ENCODE measurements at regions not wholly inside any gene's neighbourhood (a gene's known extent, or its start where the extent isn't known, plus 50 kb on each side); places are given as distances from the start of the nearest gene placed in this dataset.
"Not testable (repeated sequence)": the region's sequence is repeated elsewhere in the genome, so short reads cannot be mapped to it uniquely, and the experiment has no call there.

GRCh38 chr4:111283066-111283677 is 660.3 kb upstream of the PITX2 start:
- Histone ChIP-seq H3K4me3 (no peak overlapping the region), H3K9me3 (replicated peaks) (no peaks in the 10 kb centered on the region), H3K27me3 (no peaks in the 10 kb centered on the region), H3K4me1 (no peaks in the 10 kb centered on the region), H3K36me3 (no peaks in the 10 kb centered on the region), H3K27ac (no peak overlapping the region)
- peak; percentile 53 to 77 for DNase-seq

- DNase-seq, result no peak
- H3K9me3 ChIP-seq (replicated peaks), result no peaks in the 10 kb centered on the region
- H3K4me1 ChIP-seq, result no peaks in the 10 kb centered on the region
- H3K27ac ChIP-seq, result no peak overlapping the region
- H3K27me3 ChIP-seq, result no peaks in the 10 kb centered on the region
- H3K36me3 ChIP-seq, result no peaks in the 10 kb centered on the region
- no peak overlapping the region for H3K4me3 ChIP-seq
Measured at GRCh38 chr4:111296466-111296865, 673.6 kb upstream of the PITX2 start.

- Histone ChIP-seq H3K4me3 (no peak overlapping the region), H3K27ac (no peak overlapping the region), H3K27me3 (no peaks in the 10 kb centered on the region), H3K36me3 (no peaks in the 10 kb centered on the region), H3K4me1 (no peaks in the 10 kb centered on the region), H3K9me3 (replicated peaks) (0 out of 2 replicates have a peak, but pooled peaks cover 4% of the 10 kb centered on the region)
- no peak for DNase-seq
Measured at GRCh38 chr4:111303806-111304205, 680.9 kb upstream of the PITX2 start.

- Histone ChIP-seq H3K4me3 (no peak overlapping the region), H3K36me3 (no peaks in the 10 kb centered on the region), H3K9me3 (replicated peaks) (no peaks in the 10 kb centered on the region), H3K27me3 (no peaks in the 10 kb centered on the region), H3K4me1 (peaks cover 14% of the 10 kb centered on the region), H3K27ac (peak overlapping the region; percentile 20)
- peak in 1 of 2 experiments; percentile 6 for DNase-seq
Measured at GRCh38 chr4:111323496-111323895, 700.6 kb upstream of the PITX2 start.

- H3K9me3 ChIP-seq (replicated peaks), result no peaks in the 10 kb centered on the region
- no peak for DNase-seq
- H3K27me3 ChIP-seq, result no peaks in the 10 kb centered on the region
- H3K27ac ChIP-seq, result peak overlapping the region; percentile 20; the same call in 1 of the 2 replicates
- no peaks in the 10 kb centered on the region for H3K36me3 ChIP-seq
- peaks cover 14% of the 10 kb centered on the region for H3K4me1 ChIP-seq
- H3K4me3 ChIP-seq, result no peak overlapping the region
Measured at GRCh38 chr4:111323916-111324315, 701.0 kb upstream of the PITX2 start.

GRCh38 chr4:111326450-111326849 is 703.6 kb upstream of the PITX2 start:
- Histone ChIP-seq H3K4me3 (no peak overlapping the region), H3K27ac (no peak overlapping the region), H3K9me3 (replicated peaks) (no peaks in the 10 kb centered on the region), H3K27me3 (no peaks in the 10 kb centered on the region), H3K36me3 (no peaks in the 10 kb centered on the region), H3K4me1 (peaks cover 14% of the 10 kb centered on the region)
- DNase-seq, result no peak

- Histone ChIP-seq H3K9me3 (replicated peaks) (no peaks in the 10 kb centered on the region), H3K4me1 (no peaks in the 10 kb centered on the region), H3K36me3 (no peaks in the 10 kb centered on the region), H3K27ac (no peak overlapping the region), H3K4me3 (no peak overlapping the region), H3K27me3 (no peaks in the 10 kb centered on the region)
- DNase-seq, result no peak
Measured at GRCh38 chr4:111330786-111331185, 707.9 kb upstream of the PITX2 start.

- Histone ChIP-seq H3K27ac (no peak overlapping the region), H3K27me3 (no peaks in the 10 kb centered on the region), H3K9me3 (replicated peaks) (no peaks in the 10 kb centered on the region), H3K4me3 (no peak overlapping the region), H3K4me1 (no peaks in the 10 kb centered on the region), H3K36me3 (no peaks in the 10 kb centered on the region)
- no peak for DNase-seq
Measured at GRCh38 chr4:111334361-111334760, 711.5 kb upstream of the PITX2 start.

- not testable (repeated sequence) for H3K36me3 ChIP-seq; H3K4me3 ChIP-seq; H3K27ac ChIP-seq; H3K27me3 ChIP-seq; H3K4me1 ChIP-seq; H3K9me3 ChIP-seq (replicated peaks); DNase-seq
Measured at GRCh38 chr4:111337186-111337876, 714.5 kb upstream of the PITX2 start.

GRCh38 chr4:111359602-111360001 is 736.7 kb upstream of the PITX2 start:
- no peak overlapping the region for H3K27ac ChIP-seq
- no peaks in the 10 kb centered on the region for H3K36me3 ChIP-seq
- H3K4me1 ChIP-seq, result no peaks in the 10 kb centered on the region
- H3K4me3 ChIP-seq, result no peak overlapping the region
- peaks cover 2% of the 10 kb centered on the region for H3K9me3 ChIP-seq (replicated peaks)
- H3K27me3 ChIP-seq, result no peaks in the 10 kb centered on the region
- no peak for DNase-seq

GRCh38 chr4:111360906-111361305 is 738.0 kb upstream of the PITX2 start:
- no peak overlapping the region for H3K27ac ChIP-seq

GRCh38 chr4:111362941-111363361 is 740.1 kb upstream of the PITX2 start:
- peak in 1 of 2 experiments; percentile 5 for DNase-seq

More at GRCh38 chr4:111360906-111361305, 738.0 kb upstream of the PITX2 start:
- H3K9me3 ChIP-seq (replicated peaks), result peaks cover 5% of the 10 kb centered on the region
- no peak overlapping the region for H3K4me3 ChIP-seq
- no peak for DNase-seq
- H3K27me3 ChIP-seq, result no peaks in the 10 kb centered on the region
- no peaks in the 10 kb centered on the region for H3K36me3 ChIP-seq
- no peaks in the 10 kb centered on the region for H3K4me1 ChIP-seq

GRCh38 chr4:111377880-111378279 is 755.0 kb upstream of the PITX2 start:
- DNase-seq; H3K36me3 ChIP-seq; H3K4me1 ChIP-seq; H3K27ac ChIP-seq; H3K9me3 ChIP-seq (replicated peaks); H3K4me3 ChIP-seq; H3K27me3 ChIP-seq: not testable (repeated sequence)

More at GRCh38 chr4:111362941-111363361, 740.1 kb upstream of the PITX2 start:
- peaks cover 5% of the 10 kb centered on the region for H3K9me3 ChIP-seq (replicated peaks)
- no peaks in the 10 kb centered on the region for H3K4me1 ChIP-seq
- H3K27me3 ChIP-seq, result no peaks in the 10 kb centered on the region
- no peak overlapping the region for H3K27ac ChIP-seq
- H3K4me3 ChIP-seq, result no peak overlapping the region
- H3K36me3 ChIP-seq, result no peaks in the 10 kb centered on the region

- Histone ChIP-seq H3K4me3 (no peak overlapping the region), H3K27ac (no peak overlapping the region), H3K4me1 (no peaks in the 10 kb centered on the region), H3K27me3 (no peaks in the 10 kb centered on the region), H3K9me3 (replicated peaks) (no peaks in the 10 kb centered on the region), H3K36me3 (no peaks in the 10 kb centered on the region)
- no peak for DNase-seq
Measured at GRCh38 chr4:111388561-111388960, 756.7 kb upstream of the FAM241A start.

- no peaks in the 10 kb centered on the region for H3K4me1 ChIP-seq
- no peaks in the 10 kb centered on the region for H3K36me3 ChIP-seq
- no peak overlapping the region for H3K27ac ChIP-seq
- no peak for DNase-seq
- H3K27me3 ChIP-seq, result no peaks in the 10 kb centered on the region
- H3K9me3 ChIP-seq (replicated peaks), result no peaks in the 10 kb centered on the region
- H3K4me3 ChIP-seq, result no peak overlapping the region
Measured at GRCh38 chr4:111391829-111392228, 753.4 kb upstream of the FAM241A start.

GRCh38 chr4:111393781-111394180 is 751.5 kb upstream of the FAM241A start:
- Histone ChIP-seq H3K36me3 (no peaks in the 10 kb centered on the region), H3K4me1 (peaks cover 11% of the 10 kb centered on the region), H3K9me3 (replicated peaks) (no peaks in the 10 kb centered on the region), H3K4me3 (no peak overlapping the region), H3K27ac (no peak overlapping the region), H3K27me3 (no peaks in the 10 kb centered on the region)
- DNase-seq, result no peak

All from SJCRH30 (cell line).